GM23338 (cell line): ENCODE measurements at regions not wholly inside any gene's neighbourhood (a gene's known extent, or its start where the extent isn't known, plus 50 kb on each side); places are given as distances from the start of the nearest gene placed in this dataset.

Experiments used
- ATAC-seq: fragments of 200-7000 bp; cut with Tn5 transposase; 3 replicates; pipeline ENCODE4 v1.9.1; 2020
- DNase-seq: peaks from one replicate; pipeline ENCODE4 v3.0.0-alpha.2; 2015; ENCODE audit warnings: low spot score
- H2AFZ ChIP-seq: fragments of 200-600 bp; sonication (generic); 2 replicates; pipeline ENCODE4 v1.8.0; 2016; ENCODE audit warnings: antibody characterized with exemption, mild to moderate bottlenecking, moderate library complexity
- H3F3A ChIP-seq: fragments of 200-600 bp; sonication (generic); replicated peaks from 2 replicates; pipeline ENCODE4 v1.8.0; 2017; ENCODE audit warnings: antibody characterized with exemption, mixed run types, low read depth
- H3K27ac ChIP-seq: fragments of 200-600 bp; sonication (generic); 2 replicates; pipeline ENCODE4 v1.6.1; 2016; ENCODE audit warnings: low read depth
- H3K27me3 ChIP-seq: fragments of 200-600 bp; sonication (generic); 2 replicates; pipeline ENCODE4 v1.8.0; 2016; ENCODE audit warnings: mild to moderate bottlenecking, mixed run types, moderate library complexity; ENCODE audit not compliant: insufficient read depth
- H3K36me3 ChIP-seq: fragments of 200-600 bp; sonication (generic); 2 replicates; pipeline ENCODE4 v1.8.0; 2016; ENCODE audit warnings: mild to moderate bottlenecking; ENCODE audit not compliant: insufficient read depth
- H3K4me1 ChIP-seq: fragments of 200-600 bp; sonication (generic); 2 replicates; pipeline ENCODE4 v1.8.0; 2016; ENCODE audit warnings: mild to moderate bottlenecking, moderate library complexity; ENCODE audit not compliant: insufficient read depth
- H3K4me2 ChIP-seq: fragments of 200-600 bp; sonication (generic); 2 replicates; pipeline ENCODE4 v1.7.1; 2017; ENCODE audit warnings: mixed run types
- H3K4me3 ChIP-seq: fragments of 200-600 bp; sonication (generic); 2 replicates; pipeline ENCODE4 v1.6.1; 2016; ENCODE audit warnings: mixed run types
- H3K79me2 ChIP-seq: fragments of 200-600 bp; sonication (generic); replicated peaks from 2 replicates; pipeline ENCODE4 v1.8.0; 2017; ENCODE audit warnings: mild to moderate bottlenecking; ENCODE audit not compliant: insufficient read depth
- H3K9me2 ChIP-seq: fragments of 200-600 bp; sonication (generic); 2 replicates; pipeline ENCODE4 v1.8.0; 2017; ENCODE audit not compliant: insufficient read depth
- H4K20me1 ChIP-seq: fragments of 200-600 bp; sonication (generic); replicated peaks from 2 replicates; pipeline ENCODE4 v1.8.0; 2017; ENCODE audit warnings: mild to moderate bottlenecking; ENCODE audit not compliant: insufficient read depth
- H3K27ac Mint-ChIP-seq: 2 replicates; pipeline ENCODE4 v1.8.0; 2020; ENCODE audit warnings: inconsistent platforms, mild to moderate bottlenecking, moderate library complexity, mixed read lengths
- H3K27me3 Mint-ChIP-seq: 3 replicates; pipeline ENCODE4 v1.8.0; 2022; ENCODE audit warnings: low read depth, mild to moderate bottlenecking, moderate library complexity, mixed read lengths, inconsistent platforms; ENCODE audit not compliant: insufficient read depth, poor library complexity
- H3K36me3 Mint-ChIP-seq: 3 replicates; pipeline ENCODE4 v1.8.0; 2021; ENCODE audit warnings: low read depth, mild to moderate bottlenecking, inconsistent platforms, moderate library complexity, mixed read lengths
- H3K4me1 Mint-ChIP-seq: 3 replicates; pipeline ENCODE4 v1.8.0; 2020; ENCODE audit warnings: mild to moderate bottlenecking, inconsistent platforms, mixed read lengths
- H3K4me3 Mint-ChIP-seq: 3 replicates; pipeline ENCODE4 v1.8.0; 2021; ENCODE audit warnings: moderate library complexity, mild to moderate bottlenecking, inconsistent platforms, mixed read lengths
- H3K9me3 Mint-ChIP-seq: 3 replicates; pipeline ENCODE4 v1.8.0; 2020; ENCODE audit warnings: moderate library complexity, mild to moderate bottlenecking, inconsistent platforms, mixed read lengths
- CREB1 ChIP-seq: fragments of 250-450 bp; sonication (Bioruptor Pico); IDR thresholded peaks from 2 replicates; pipeline ENCODE4 v1.5.0; 2020; ENCODE audit warnings: low read depth, mild to moderate bottlenecking, moderate library complexity
- ETS1 ChIP-seq: IDR thresholded peaks from 2 replicates; pipeline ENCODE4 v1.6.1; 2016; ENCODE audit warnings: antibody characterized with exemption
- EZH2 ChIP-seq: fragments of 200-600 bp; sonication (generic); IDR thresholded peaks from one replicate; pipeline ENCODE4 v1.8.0; 2017; ENCODE audit warnings: antibody characterized with exemption, mild to moderate bottlenecking, low read depth; ENCODE audit not compliant: unreplicated experiment
- EZH2phosphoT487 ChIP-seq: fragments of 200-600 bp; sonication (generic); IDR thresholded peaks from one replicate; pipeline ENCODE4 v1.8.1; 2018; ENCODE audit warnings: antibody characterized with exemption; ENCODE audit not compliant: unreplicated experiment
- JUNB ChIP-seq: IDR thresholded peaks from one replicate; pipeline ENCODE4 v1.6.1; 2016; ENCODE audit warnings: antibody characterized with exemption; ENCODE audit not compliant: unreplicated experiment
- REST ChIP-seq: IDR thresholded peaks from one replicate; pipeline ENCODE4 v1.6.1; 2018; ENCODE audit warnings: antibody characterized with exemption; ENCODE audit not compliant: unreplicated experiment
- ZNF114 ChIP-seq: fragments of 250-450 bp; sonication (Bioruptor Pico); IDR thresholded peaks from 2 replicates; pipeline ENCODE4 v1.5.0; 2020; ENCODE audit warnings: mild to moderate bottlenecking, moderate library complexity
- ZNF331 ChIP-seq: fragments of 250-450 bp; sonication (Bioruptor Pico); IDR thresholded peaks from 2 replicates; pipeline ENCODE4 v1.5.0; 2020; ENCODE audit warnings: low read depth, mild to moderate bottlenecking, moderate library complexity
- TF ChIP-seq, protein P1 (sequence below), 2 experiments: fragments of 200-600 bp in 1 of 2; sonication (generic) in 1 of 2; conservative IDR thresholded peaks; 2 replicates each; pipeline versions ENCODE4 v1.5.1 to v1.6.1; 2016 to 2017; ENCODE audit warnings: antibody characterized with exemption in 2 of 2, low read depth in 2 of 2, mild to moderate bottlenecking in 2 of 2, moderate library complexity in 1 of 2
- TF ChIP-seq, protein P2 (sequence below): fragments of 250-450 bp; sonication (Bioruptor Pico); IDR thresholded peaks from 2 replicates; pipeline ENCODE4 v1.5.0; 2020; ENCODE audit warnings: mild to moderate bottlenecking, moderate library complexity

DNA sequence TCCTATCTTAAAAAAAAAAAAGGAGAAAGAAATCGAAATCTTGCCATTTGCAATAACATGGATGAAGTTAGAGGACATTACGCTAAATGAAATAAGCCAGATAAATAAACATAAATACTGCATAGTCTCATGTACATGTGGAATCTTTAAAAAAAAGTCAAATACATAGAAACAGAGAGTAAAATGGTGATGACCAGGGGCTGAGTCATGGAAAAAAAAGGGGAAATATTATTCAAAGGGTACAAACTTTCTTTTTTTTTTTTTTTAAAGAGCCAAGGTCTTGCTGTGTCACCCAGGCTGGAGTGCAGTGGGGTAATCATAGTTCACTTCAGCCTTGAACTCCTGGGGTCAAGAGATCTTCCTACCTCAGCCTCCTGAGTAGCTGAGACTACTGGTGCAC, 310.1 kb downstream of the ZNF608 start:
- no peak overlapping the region for H3K4me2 ChIP-seq
- Mint-ChIP-seq H3K9me3 (peaks cover 27% of the 10 kb centered on the region), H3K27ac (no peak overlapping the region), H3K4me3 (no peak overlapping the region), H3K27me3 (peaks cover 4% of the 10 kb centered on the region), H3K4me1 (peaks cover 30% of the 10 kb centered on the region), H3K36me3 (peaks cover 36% of the 10 kb centered on the region)
- H3K36me3 ChIP-seq, result no peaks in the 10 kb centered on the region; the same call in 1 of the 2 replicates
- no peaks in the 10 kb centered on the region for H3K27me3 ChIP-seq
- no peak overlapping the region for H2AFZ ChIP-seq
- H3K4me3 ChIP-seq, result no peak overlapping the region
- ATAC-seq (no peak), DNase-seq (no peak)
- H3K9me2 ChIP-seq, result no peaks in the 10 kb centered on the region
- H3K27ac ChIP-seq, result no peak overlapping the region
- H4K20me1 ChIP-seq, result no peaks in the 10 kb centered on the region
- no peaks in the 10 kb centered on the region for H3K79me2 ChIP-seq
- peaks cover 26% of the 10 kb centered on the region for H3K4me1 ChIP-seq
- 0 out of 2 replicates have a peak, but pooled peaks cover 7% of the 10 kb centered on the region for H3F3A ChIP-seq
- TF ChIP-seq, protein P1, sequence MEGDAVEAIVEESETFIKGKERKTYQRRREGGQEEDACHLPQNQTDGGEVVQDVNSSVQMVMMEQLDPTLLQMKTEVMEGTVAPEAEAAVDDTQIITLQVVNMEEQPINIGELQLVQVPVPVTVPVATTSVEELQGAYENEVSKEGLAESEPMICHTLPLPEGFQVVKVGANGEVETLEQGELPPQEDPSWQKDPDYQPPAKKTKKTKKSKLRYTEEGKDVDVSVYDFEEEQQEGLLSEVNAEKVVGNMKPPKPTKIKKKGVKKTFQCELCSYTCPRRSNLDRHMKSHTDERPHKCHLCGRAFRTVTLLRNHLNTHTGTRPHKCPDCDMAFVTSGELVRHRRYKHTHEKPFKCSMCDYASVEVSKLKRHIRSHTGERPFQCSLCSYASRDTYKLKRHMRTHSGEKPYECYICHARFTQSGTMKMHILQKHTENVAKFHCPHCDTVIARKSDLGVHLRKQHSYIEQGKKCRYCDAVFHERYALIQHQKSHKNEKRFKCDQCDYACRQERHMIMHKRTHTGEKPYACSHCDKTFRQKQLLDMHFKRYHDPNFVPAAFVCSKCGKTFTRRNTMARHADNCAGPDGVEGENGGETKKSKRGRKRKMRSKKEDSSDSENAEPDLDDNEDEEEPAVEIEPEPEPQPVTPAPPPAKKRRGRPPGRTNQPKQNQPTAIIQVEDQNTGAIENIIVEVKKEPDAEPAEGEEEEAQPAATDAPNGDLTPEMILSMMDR (conservative IDR thresholded peaks at IDR 0.05; ENCODE audit: low read depth in 2 of 2), result no peak
- TF ChIP-seq REST, result no peak
- TF ChIP-seq ZNF331 (CRISPR knock-in tag), result no peak
- TF ChIP-seq ZNF114 (CRISPR knock-in tag), result no peak
- no peak for TF ChIP-seq EZH2
- TF ChIP-seq ETS1, result no peak
- TF ChIP-seq, protein P2, sequence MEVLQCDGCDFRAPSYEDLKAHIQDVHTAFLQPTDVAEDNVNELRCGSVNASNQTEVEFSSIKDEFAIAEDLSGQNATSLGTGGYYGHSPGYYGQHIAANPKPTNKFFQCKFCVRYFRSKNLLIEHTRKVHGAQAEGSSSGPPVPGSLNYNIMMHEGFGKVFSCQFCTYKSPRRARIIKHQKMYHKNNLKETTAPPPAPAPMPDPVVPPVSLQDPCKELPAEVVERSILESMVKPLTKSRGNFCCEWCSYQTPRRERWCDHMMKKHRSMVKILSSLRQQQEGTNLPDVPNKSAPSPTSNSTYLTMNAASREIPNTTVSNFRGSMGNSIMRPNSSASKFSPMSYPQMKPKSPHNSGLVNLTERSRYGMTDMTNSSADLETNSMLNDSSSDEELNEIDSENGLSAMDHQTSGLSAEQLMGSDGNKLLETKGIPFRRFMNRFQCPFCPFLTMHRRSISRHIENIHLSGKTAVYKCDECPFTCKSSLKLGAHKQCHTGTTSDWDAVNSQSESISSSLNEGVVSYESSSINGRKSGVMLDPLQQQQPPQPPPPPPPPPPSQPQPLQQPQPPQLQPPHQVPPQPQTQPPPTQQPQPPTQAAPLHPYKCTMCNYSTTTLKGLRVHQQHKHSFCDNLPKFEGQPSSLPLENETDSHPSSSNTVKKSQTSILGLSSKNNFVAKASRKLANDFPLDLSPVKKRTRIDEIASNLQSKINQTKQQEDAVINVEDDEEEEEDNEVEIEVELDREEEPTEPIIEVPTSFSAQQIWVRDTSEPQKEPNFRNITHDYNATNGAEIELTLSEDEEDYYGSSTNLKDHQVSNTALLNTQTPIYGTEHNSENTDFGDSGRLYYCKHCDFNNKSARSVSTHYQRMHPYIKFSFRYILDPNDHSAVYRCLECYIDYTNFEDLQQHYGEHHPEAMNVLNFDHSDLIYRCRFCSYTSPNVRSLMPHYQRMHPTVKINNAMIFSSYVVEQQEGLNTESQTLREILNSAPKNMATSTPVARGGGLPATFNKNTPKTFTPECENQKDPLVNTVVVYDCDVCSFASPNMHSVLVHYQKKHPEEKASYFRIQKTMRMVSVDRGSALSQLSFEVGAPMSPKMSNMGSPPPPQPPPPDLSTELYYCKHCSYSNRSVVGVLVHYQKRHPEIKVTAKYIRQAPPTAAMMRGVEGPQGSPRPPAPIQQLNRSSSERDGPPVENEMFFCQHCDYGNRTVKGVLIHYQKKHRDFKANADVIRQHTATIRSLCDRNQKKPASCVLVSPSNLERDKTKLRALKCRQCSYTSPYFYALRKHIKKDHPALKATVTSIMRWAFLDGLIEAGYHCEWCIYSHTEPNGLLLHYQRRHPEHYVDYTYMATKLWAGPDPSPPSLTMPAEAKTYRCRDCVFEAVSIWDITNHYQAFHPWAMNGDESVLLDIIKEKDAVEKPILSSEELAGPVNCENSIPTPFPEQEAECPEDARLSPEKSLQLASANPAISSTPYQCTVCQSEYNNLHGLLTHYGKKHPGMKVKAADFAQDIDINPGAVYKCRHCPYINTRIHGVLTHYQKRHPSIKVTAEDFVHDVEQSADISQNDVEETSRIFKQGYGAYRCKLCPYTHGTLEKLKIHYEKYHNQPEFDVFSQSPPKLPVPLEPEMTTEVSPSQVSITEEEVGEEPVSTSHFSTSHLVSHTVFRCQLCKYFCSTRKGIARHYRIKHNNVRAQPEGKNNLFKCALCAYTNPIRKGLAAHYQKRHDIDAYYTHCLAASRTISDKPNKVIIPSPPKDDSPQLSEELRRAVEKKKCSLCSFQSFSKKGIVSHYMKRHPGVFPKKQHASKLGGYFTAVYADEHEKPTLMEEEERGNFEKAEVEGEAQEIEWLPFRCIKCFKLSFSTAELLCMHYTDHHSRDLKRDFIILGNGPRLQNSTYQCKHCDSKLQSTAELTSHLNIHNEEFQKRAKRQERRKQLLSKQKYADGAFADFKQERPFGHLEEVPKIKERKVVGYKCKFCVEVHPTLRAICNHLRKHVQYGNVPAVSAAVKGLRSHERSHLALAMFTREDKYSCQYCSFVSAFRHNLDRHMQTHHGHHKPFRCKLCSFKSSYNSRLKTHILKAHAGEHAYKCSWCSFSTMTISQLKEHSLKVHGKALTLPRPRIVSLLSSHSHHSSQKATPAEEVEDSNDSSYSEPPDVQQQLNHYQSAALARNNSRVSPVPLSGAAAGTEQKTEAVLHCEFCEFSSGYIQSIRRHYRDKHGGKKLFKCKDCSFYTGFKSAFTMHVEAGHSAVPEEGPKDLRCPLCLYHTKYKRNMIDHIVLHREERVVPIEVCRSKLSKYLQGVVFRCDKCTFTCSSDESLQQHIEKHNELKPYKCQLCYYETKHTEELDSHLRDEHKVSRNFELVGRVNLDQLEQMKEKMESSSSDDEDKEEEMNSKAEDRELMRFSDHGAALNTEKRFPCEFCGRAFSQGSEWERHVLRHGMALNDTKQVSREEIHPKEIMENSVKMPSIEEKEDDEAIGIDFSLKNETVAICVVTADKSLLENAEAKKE (CRISPR knock-in tag), result no peak
- TF ChIP-seq JUNB, result no peak
- TF ChIP-seq EZH2phosphoT487, result no peak
- TF ChIP-seq CREB1 (CRISPR knock-in tag), result no peak
